ENCODE measurements at regions not wholly inside any gene's neighbourhood (a gene's known extent, or its start where the extent isn't known, plus 50 kb on each side); places are given as distances from the start of the nearest gene placed in this dataset.
A peak's percentile ranks its signal among the peaks of the same experiment; 100 is the strongest.

DNA sequence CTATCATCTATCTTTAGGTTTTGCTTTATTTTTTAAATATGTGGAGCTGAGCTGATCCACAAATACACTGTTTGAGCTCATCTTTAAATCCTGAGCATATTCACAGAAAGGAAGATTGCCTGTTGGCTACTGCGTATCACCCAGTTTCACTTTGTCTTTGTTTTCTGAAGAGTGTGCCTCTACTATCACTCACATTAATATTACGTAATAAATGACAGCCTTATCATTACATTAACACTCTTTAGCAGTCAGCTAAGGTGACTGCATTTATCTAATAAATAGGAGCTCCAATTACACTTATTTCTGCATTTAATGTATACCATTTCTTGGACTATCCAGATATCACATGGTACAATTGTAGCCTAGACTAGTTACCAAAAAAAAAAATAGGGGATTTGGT, 511.7 kb downstream of the NR2F1-AS1 start:
- Histone ChIP-seq H3K4me1 (replicated peaks in 1 of 2) (peaks cover 0 to 7% of the 10 kb centered on the region in 2 donors), H3K4me3 (no peak overlapping the region), H3K27ac (no peak overlapping the region)
- in situ Hi-C loops (cut with MboI; ENCODE audit: low pct_unique_long_range_greater_than_20kb in 2 of 9, low sequenced_read_pairs in 9 of 9, unreplicated experiment in 9 of 9): no loop called here
- WGBS, 10 experiments: 94 to 100% (median 100%) methylated on average over 1 to 2 of the region's 2 CpGs; no CpG with 5 or more reads in 3 of the 10 experiments
- no peak for ATAC-seq (replicated peaks in 6 of 8)

DNA sequence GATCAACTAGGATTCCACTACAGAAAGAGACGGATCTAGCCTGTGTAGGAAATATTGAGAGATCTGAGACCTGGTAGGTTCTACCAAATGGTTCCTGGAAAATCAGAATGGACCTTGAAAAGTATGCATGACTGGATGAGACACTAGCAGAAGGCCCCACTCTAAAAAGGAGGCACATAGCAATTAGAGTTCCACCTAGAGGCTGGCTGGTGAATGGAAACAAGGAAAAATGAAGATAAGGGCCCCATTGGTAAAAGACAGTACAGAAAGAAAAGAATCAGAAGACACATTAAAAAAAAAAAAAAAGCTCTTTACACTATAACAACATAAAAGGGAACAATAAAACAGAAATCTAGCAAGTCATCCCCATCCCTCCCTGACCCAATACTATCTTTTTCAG, 518.5 kb downstream of the NR2F1-AS1 start:
- 100% methylated on average over 1 of the region's 1 CpG; no CpG with 5 or more reads in 6 of the 10 experiments for WGBS, 10 experiments
- no peak overlapping the region for H3K4me3 ChIP-seq
- no peak overlapping the region for H3K27ac ChIP-seq
- H3K4me1 ChIP-seq (replicated peaks in 1 of 2): no peaks in the 10 kb centered on the region
- in situ Hi-C loops (cut with MboI; ENCODE audit: low pct_unique_long_range_greater_than_20kb in 2 of 9, low sequenced_read_pairs in 9 of 9, unreplicated experiment in 9 of 9): no loop called here
- peak in 1 of 8 experiments; percentile 29 for ATAC-seq (replicated peaks in 6 of 8)

DNA sequence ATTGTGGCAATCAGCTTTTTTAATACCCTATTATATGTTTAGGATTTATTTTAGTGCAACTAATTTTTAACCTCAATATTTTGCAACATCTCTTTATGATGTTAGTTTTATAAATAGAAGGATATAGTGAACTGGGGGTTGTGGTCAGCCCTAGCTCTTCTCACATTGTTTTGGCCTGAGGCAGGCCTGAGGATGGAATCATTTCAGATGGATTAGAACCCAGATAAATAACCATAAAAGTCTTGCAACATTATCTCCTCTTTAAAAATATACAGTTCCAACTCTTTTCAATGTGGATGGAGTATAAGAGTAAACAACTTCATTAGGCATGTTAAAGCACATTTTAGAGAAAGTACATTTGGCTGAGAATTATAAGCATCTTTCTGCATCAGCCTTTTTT, 522.7 kb downstream of the NR2F1-AS1 start:
- no peak for ATAC-seq (replicated peaks in 6 of 8)
- no peak overlapping the region for H3K4me3 ChIP-seq
- peaks cover 0 to 2% of the 10 kb centered on the region in 2 donors for H3K4me1 ChIP-seq (replicated peaks in 1 of 2)
- no peak overlapping the region for H3K27ac ChIP-seq
- in situ Hi-C loops (cut with MboI; ENCODE audit: low pct_unique_long_range_greater_than_20kb in 2 of 9, low sequenced_read_pairs in 9 of 9, unreplicated experiment in 9 of 9): no loop called here

DNA sequence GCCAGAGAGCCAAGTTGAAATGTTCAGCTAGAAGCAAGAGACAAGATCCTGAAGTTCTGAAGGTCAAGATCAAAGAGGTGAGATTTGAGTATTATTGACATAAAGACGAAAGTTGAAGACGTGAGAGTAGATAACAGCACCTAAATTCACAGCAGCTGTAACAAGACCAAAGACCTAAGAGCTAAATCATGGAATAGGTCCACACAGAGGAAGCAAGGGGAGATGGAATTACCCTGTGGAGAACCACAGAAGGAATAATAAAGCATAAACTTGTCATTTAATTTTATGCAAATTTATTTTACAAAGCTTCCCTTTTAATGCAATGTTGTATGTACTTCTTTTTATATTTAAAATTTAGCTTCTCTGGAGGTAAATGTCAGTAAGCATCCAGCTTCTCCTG, 523.7 kb downstream of the NR2F1-AS1 start:
- ATAC-seq (replicated peaks in 6 of 8): no peak
- no peak overlapping the region for H3K27ac ChIP-seq
- in situ Hi-C loops (cut with MboI; ENCODE audit: low pct_unique_long_range_greater_than_20kb in 2 of 9, low sequenced_read_pairs in 9 of 9, unreplicated experiment in 9 of 9): no loop called here
- H3K4me1 ChIP-seq (replicated peaks in 1 of 2): peaks cover 0 to 2% of the 10 kb centered on the region in 2 donors
- 67 to 94% (median 80%) methylated on average over 1 to 2 of the region's 2 CpGs; no CpG with 5 or more reads in 5 of the 10 experiments for WGBS, 10 experiments
- H3K4me3 ChIP-seq: no peak overlapping the region

DNA sequence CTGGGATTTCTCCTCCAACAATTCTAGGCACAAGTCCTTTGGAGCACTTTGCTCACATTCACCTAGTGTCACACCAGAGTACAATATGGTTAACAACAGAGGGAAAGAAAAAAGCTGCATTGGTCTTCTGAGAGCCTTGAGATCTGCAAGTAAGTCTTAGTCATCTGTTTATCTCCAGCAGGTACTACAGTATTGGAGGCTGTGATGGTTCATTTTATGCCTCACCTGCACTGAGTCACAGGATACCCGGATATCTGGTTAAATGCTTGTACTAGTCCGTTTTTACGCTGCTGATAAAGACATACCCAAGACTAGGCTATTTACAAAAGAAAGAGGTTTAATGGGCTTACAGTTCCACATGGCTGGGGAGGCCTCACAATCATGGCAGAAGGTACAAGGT, 525.0 kb downstream of the NR2F1-AS1 start:
- in situ Hi-C loops (cut with MboI; ENCODE audit: low pct_unique_long_range_greater_than_20kb in 2 of 9, low sequenced_read_pairs in 9 of 9, unreplicated experiment in 9 of 9): no loop called here
- WGBS, 10 experiments: 81 to 100% (median 98%) methylated on average over 1 to 3 of the region's 3 CpGs; no CpG with 5 or more reads in 2 of the 10 experiments
- ATAC-seq (replicated peaks in 6 of 8): no peak

DNA sequence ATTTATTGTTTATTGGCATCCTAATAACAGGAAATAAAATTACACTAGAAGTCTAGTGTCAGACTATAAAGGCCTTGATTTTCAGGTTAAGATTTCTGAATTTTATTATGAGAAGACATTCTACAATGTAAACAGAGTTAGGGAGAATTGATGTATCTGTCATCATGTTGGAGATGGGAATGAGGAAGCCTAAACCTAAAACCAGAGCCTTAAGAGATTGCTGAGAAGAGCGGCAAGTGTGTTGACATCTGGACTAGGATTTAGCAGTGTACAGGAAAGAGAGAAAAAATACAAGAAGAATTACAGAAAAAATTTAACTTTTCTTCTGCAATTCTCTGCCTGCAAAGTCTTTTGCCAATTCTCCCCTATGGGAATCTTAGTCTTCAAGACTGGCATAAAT, 525.5 kb downstream of the NR2F1-AS1 start:
- no peak for ATAC-seq (replicated peaks in 6 of 8)
- in situ Hi-C loops (cut with MboI; ENCODE audit: low pct_unique_long_range_greater_than_20kb in 2 of 9, low sequenced_read_pairs in 9 of 9, unreplicated experiment in 9 of 9): no loop called here
- H3K4me1 ChIP-seq (replicated peaks in 1 of 2): peaks cover 0 to 6% of the 10 kb centered on the region in 2 donors
- H3K27ac ChIP-seq: no peak overlapping the region
- no peak overlapping the region for H3K4me3 ChIP-seq
- WGBS, 10 experiments: 78 to 100% (median 100%) methylated on average over 1 of the region's 1 CpG; no CpG with 5 or more reads in 2 of the 10 experiments

More for the DNA sequence above, 525.0 kb downstream of the NR2F1-AS1 start:
- Histone ChIP-seq H3K4me3 (no peak overlapping the region), H3K27ac (no peak overlapping the region), H3K4me1 (replicated peaks in 1 of 2) (peaks cover 0 to 4% of the 10 kb centered on the region in 2 donors)

DNA sequence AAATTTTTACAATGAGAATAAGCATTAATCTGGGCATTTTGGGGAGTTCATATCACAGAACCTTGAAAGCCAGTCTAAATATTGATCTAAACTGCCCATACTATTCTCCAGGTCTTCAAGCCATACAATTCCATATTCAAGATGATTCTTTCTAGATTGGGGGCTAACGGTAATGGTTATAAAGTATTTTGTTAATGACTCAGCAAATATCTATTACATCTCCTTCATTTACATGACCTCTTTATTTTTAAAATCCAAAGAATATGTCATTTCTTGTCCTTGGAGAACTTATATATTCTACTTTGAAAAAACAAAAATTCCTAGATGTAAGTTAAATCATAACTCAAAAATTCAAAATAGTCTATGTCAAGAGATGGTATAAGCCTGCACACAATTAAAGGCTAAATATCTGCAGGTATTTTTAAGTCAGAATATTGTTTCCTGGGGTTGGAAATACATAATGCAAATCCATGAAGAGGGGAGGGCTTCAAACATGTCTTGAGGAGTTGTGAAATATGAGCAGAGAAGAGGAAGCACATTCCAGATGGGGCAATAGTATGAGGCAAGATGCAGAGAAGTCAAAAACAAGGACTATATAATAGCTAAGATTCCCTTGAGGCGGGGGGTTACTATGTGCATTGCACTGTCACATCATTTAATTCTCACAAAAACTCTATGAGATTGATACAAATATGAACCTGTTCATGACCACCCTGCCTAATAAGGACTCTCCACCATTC, 526.4 kb downstream of the NR2F1-AS1 start:
- in situ Hi-C loops (cut with MboI; ENCODE audit: low pct_unique_long_range_greater_than_20kb in 2 of 9, low sequenced_read_pairs in 9 of 9, unreplicated experiment in 9 of 9): no loop called here
- peaks cover 0 to 6% of the 10 kb centered on the region in 2 donors for H3K4me1 ChIP-seq (replicated peaks in 1 of 2)
- H3K4me3 ChIP-seq: no peak overlapping the region
- no peak overlapping the region for H3K27ac ChIP-seq
- peak in 2 of 8 experiments; percentile 61 to 62 for ATAC-seq (replicated peaks in 6 of 8)
- WGBS, 10 experiments: 60 to 100% (median 83%) methylated on average over 1 to 2 of the region's 2 CpGs; no CpG with 5 or more reads in 2 of the 10 experiments

DNA sequence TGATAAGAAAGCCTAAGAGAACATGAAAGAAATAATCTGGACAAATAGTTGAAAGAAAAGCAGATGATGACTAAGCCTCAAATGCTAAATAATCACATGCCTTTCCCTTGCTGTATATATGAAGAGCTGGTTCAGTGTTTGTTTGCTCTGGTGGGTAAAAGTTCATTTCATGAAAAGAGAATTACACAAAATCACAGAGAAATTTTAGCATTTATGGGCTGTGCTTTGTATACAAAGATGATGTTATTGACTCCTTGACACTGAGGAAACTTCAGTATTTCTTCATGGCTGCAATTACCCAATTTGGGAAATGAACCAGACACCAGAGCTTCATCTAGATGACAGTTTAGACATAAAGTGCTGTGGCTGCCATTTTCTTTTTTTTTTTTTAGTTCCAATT, 527.2 kb downstream of the NR2F1-AS1 start:
- Histone ChIP-seq H3K4me3 (no peak overlapping the region), H3K27ac (no peak overlapping the region), H3K4me1 (replicated peaks in 1 of 2) (peaks cover 0 to 6% of the 10 kb centered on the region in 2 donors)
- in situ Hi-C loops (cut with MboI; ENCODE audit: low pct_unique_long_range_greater_than_20kb in 2 of 9, low sequenced_read_pairs in 9 of 9, unreplicated experiment in 9 of 9): no loop called here
- ATAC-seq (replicated peaks in 6 of 8): peak in 6 of 8 experiments; percentile 22 to 81 (median 52)

DNA sequence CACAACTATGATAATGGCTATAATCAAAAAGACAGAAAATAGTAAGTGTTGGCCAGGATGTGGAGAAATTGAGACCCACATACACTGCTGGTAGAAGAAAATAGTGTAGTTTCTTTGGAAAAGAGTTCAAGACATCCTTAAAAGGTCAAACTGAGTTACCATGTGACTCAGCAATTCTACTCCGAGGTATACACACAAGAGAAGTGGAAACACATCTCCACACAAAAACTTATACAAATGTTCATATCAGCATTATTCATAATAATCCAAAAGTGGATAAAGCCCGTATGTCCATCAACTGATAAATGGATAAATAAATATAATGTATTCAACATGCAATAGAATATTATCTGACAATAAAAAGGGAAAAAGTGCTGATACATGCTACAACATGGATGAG, 532.2 kb downstream of the NR2F1-AS1 start:
- Histone ChIP-seq H3K27ac (no peak overlapping the region), H3K4me1 (replicated peaks in 1 of 2) (peaks cover 0 to 6% of the 10 kb centered on the region in 2 donors), H3K4me3 (no peak overlapping the region)
- no peak for ATAC-seq (replicated peaks in 6 of 8)
- in situ Hi-C loops (cut with MboI; ENCODE audit: low pct_unique_long_range_greater_than_20kb in 2 of 9, low sequenced_read_pairs in 9 of 9, unreplicated experiment in 9 of 9): no loop called here
- 63 to 100% (median 100%) methylated on average over 1 to 2 of the region's 2 CpGs; no CpG with 5 or more reads in 1 of the 10 experiments for WGBS, 10 experiments

DNA sequence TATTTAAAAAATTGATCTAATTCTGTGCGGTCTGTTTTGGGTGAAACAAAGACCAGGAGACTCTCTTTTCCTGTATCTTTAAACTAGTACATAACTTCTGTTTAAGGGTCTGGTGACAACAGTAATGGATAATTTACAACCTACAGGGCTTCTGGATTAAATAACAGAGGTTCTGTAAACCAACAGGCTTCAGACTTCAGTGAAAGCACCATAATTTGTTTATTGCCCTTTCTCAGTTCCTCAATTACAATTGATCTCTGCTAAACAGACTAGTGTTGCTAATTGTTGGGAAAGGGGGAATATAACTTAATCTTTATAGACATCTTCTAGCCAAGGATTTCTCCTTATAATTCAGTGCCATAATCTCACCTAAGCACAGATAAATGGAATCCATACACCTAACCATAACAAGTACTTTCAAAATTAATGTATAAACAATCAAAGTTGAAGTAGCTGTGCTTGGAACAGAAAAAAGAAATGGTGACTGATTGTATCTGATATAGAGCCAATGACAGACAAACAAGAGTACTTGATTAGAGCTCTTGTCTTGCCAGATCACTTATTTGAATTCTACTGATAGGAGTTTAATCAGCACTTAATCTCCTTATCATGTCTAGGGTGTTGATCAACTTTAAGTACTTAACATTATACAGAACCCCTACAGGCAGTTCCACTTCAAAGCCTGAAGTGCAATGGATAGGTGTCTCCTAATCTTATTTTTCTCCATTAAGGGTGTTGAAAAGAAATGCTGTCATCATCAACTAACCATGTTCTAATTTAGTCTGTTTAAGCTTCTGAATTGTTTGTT, 536.0 kb downstream of the NR2F1-AS1 start:
- in situ Hi-C loops (cut with MboI; ENCODE audit: low pct_unique_long_range_greater_than_20kb in 2 of 9, low sequenced_read_pairs in 9 of 9, unreplicated experiment in 9 of 9): no loop called here

DNA sequence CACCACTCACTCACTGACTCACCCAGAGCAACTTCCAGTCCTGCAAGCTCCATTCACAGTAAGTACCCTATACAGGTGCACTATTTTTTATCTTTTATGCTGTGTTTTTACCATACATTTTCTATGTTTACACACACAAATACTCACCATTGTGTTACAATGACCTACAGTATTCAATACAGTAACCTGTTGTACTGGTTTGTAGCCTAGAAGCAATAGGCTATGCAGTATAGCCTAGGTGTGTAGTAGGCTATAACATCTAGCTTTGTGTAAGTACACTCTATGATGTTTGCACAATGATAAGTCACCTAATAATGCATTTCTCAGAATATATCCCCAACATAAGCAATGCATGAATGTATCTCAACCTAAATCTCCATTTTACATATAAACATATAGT, 541.1 kb downstream of the NR2F1-AS1 start:
- in situ Hi-C loops (cut with MboI; ENCODE audit: low pct_unique_long_range_greater_than_20kb in 2 of 9, low sequenced_read_pairs in 9 of 9, unreplicated experiment in 9 of 9): no loop called here
- no peak for ATAC-seq (replicated peaks in 6 of 8)
- Histone ChIP-seq H3K4me1 (replicated peaks in 1 of 2) (peaks cover 5 to 13% of the 10 kb centered on the region in 2 donors), H3K27ac (no peak overlapping the region), H3K4me3 (no peak overlapping the region)

More for the DNA sequence above, 536.0 kb downstream of the NR2F1-AS1 start:
- no peak overlapping the region for H3K4me3 ChIP-seq
- H3K27ac ChIP-seq: no peak overlapping the region
- WGBS, 10 experiments: 0 to 100% (median 63%) methylated on average over 1 of the region's 1 CpG; no CpG with 5 or more reads in 1 of the 10 experiments
- ATAC-seq (replicated peaks in 6 of 8): no peak
- H3K4me1 ChIP-seq (replicated peaks in 1 of 2): no peaks in the 10 kb centered on the region

DNA sequence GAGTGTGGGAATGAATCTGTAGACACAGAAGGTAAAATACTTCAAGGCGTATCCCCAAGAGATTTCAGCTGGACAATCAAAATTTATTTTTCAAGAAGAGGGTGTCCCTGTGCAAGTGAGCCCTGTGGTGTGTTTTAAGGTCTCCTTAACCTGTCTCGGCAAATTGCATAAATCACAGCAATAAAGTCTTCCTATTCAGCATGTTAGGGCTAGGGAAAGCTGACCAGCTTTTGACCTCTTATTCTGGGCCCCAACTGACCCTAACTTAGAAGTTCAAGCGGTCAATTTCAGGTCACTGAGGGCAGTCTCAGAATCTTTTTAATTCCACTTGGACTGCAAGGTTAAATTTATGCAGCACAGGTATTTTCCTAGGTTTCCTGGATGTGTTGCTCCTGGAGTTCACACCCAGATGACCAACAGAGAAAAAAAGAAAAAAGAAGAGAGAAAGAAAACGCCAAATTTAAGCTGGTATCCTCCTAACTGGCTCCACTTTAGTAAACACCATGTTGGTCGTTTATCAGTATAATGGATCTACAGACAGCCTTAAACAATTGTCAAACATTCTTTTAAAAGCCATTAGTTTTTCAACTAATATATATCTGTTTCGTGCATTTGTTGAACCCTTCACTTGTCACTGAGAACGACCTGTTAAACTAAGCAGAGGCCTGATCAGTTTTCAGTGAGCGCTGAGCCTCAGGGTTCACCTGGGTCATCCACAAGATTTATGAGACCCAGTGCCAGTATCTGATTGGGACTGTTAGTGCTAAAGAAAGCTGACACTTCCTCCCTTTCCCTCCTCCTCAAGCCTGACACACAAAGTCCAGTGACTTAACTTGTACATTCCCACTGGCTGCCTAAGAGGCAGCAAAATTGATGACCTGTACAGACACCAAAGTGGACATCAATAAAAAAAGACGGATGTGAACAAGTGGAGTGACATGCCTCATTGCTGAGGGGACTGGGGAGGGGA, 546.1 kb downstream of the NR2F1-AS1 start:
- H3K4me3 ChIP-seq: no peak overlapping the region
- peaks cover 15 to 44% of the 10 kb centered on the region in 2 donors for H3K4me1 ChIP-seq (replicated peaks in 1 of 2)
- H3K27ac ChIP-seq: peak overlapping the region in 1 of 2 donors; percentile 18
- peak in 5 of 8 experiments; percentile 68 to 92 (median 82) for ATAC-seq (replicated peaks in 6 of 8)
- 0 to 89% (median 20%) methylated on average over 1 to 9 of the region's 9 CpGs for WGBS, 10 experiments
- in situ Hi-C loops (cut with MboI; ENCODE audit: low pct_unique_long_range_greater_than_20kb in 2 of 9, low sequenced_read_pairs in 9 of 9, unreplicated experiment in 9 of 9): no loop called here
